GM06990 (cell line): ENCODE measurements at regions not wholly inside any gene's neighbourhood (a gene's known extent, or its start where the extent isn't known, plus 50 kb on each side); places are given as distances from the start of the nearest gene placed in this dataset.

ENCODE experiments used
- DNase-seq: peaks from one replicate; pipeline ENCODE4 v3.0.0-alpha.2; 2011; ENCODE audit not compliant: insufficient read length; ENCODE audit errors: extremely low read depth
- H3K27me3 ChIP-seq: replicated peaks from 2 replicates; pipeline ENCODE4 v1.6.0; 2011; ENCODE audit warnings: low read length; ENCODE audit not compliant: control insufficient read depth, insufficient read depth
- H3K36me3 ChIP-seq: 2 replicates; pipeline ENCODE4 v1.5.1; 2011; ENCODE audit warnings: low read length; ENCODE audit not compliant: control insufficient read depth, insufficient read depth
- H3K4me3 ChIP-seq: replicated peaks from 2 replicates; pipeline ENCODE4 v1.5.1; 2011; ENCODE audit warnings: low read depth, mild to moderate bottlenecking, control low read depth, low read length
- CTCF ChIP-seq: IDR thresholded peaks from 2 replicates; pipeline ENCODE4 v1.5.1; 2011; ENCODE audit warnings: low read length, control low read depth, mild to moderate bottlenecking, inconsistent platforms; ENCODE audit not compliant: insufficient read depth, poor library complexity, severe bottlenecking

- Histone ChIP-seq H3K36me3 (no peaks in the 10 kb centered on the region), H3K4me3 (no peak overlapping the region), H3K27me3 (no peaks in the 10 kb centered on the region; the same call in none of the 2 replicates)
- TF ChIP-seq CTCF = no peak
- no peak for DNase-seq
Observed at GRCh38 chr7:98483964-98484545, 83.2 kb upstream of the BAIAP2L1 start.

GRCh38 chr7:98483276-98483963, 82.5 kb upstream of the BAIAP2L1 start:
- TF ChIP-seq CTCF = no peak
- Histone ChIP-seq H3K4me3 (no peak overlapping the region), H3K36me3 (no peaks in the 10 kb centered on the region), H3K27me3 (no peaks in the 10 kb centered on the region; the same call in none of the 2 replicates)
- DNase-seq = no peak

- H3K36me3 ChIP-seq = no peaks in the 10 kb centered on the region
- no peak for TF ChIP-seq CTCF
- H3K4me3 ChIP-seq = no peak overlapping the region
- H3K27me3 ChIP-seq = no peaks in the 10 kb centered on the region; the same call in none of the 2 replicates
- no peak for DNase-seq
Observed at GRCh38 chr7:98479318-98479717, 78.4 kb upstream of the BAIAP2L1 start.

GRCh38 chr7:98475352-98475751, 74.5 kb upstream of the BAIAP2L1 start:
- DNase-seq = no peak
- H3K4me3 ChIP-seq = no peak overlapping the region
- TF ChIP-seq CTCF = no peak
- H3K36me3 ChIP-seq = no peaks in the 10 kb centered on the region
- H3K27me3 ChIP-seq = no peaks in the 10 kb centered on the region

GRCh38 chr7:98474558-98474957, 73.7 kb upstream of the BAIAP2L1 start:
- H3K27me3 ChIP-seq = no peaks in the 10 kb centered on the region
- no peak for DNase-seq
- H3K4me3 ChIP-seq = no peak overlapping the region
- H3K36me3 ChIP-seq = no peaks in the 10 kb centered on the region
- no peak for TF ChIP-seq CTCF
